Fibroblast of lung (primary cell): ENCODE measurements at regions not wholly inside any gene's neighbourhood (a gene's known extent, or its start where the extent isn't known, plus 50 kb on each side); places are given as distances from the start of the nearest gene placed in this dataset.

Source experiments
- DNase-seq, 2 donors: peaks; one replicate each; pipeline versions ENCODE4 v3.0.0 to v3.0.0-alpha.2; 2010; ENCODE audit warnings: low read depth in 2 of 2
- H2AFZ ChIP-seq: 2 replicates; pipeline ENCODE4 v1.5.1; 2012; ENCODE audit warnings: low read length, control low read depth, inconsistent platforms
- H3K27ac ChIP-seq: 2 replicates; pipeline ENCODE4 v1.5.1; 2011; ENCODE audit warnings: low read length, control low read depth; ENCODE audit not compliant: insufficient read depth
- H3K27me3 ChIP-seq: 2 replicates; pipeline ENCODE4 v1.5.1; 2011; ENCODE audit warnings: mild to moderate bottlenecking, low read length; ENCODE audit not compliant: control insufficient read depth, insufficient read depth
- H3K36me3 ChIP-seq: 2 replicates; pipeline ENCODE4 v1.5.1; 2011; ENCODE audit warnings: low read length; ENCODE audit not compliant: control insufficient read depth, insufficient read depth
- H3K4me1 ChIP-seq: 2 replicates; pipeline ENCODE4 v1.5.1; 2011; ENCODE audit warnings: low read length; ENCODE audit not compliant: control insufficient read depth, insufficient read depth; ENCODE audit errors: extremely low read depth
- H3K4me2 ChIP-seq: 2 replicates; pipeline ENCODE4 v1.5.1; 2011; ENCODE audit warnings: low read length, control low read depth; ENCODE audit not compliant: insufficient read depth; ENCODE audit errors: extremely low read depth
- H3K4me3 ChIP-seq, 4 experiments: fragments of 200-600 bp in 1 of 4; sonication (generic) in 1 of 4; replicated peaks in 1 of 4; 2 replicates each; pipeline ENCODE4 v1.5.1; 2011 to 2016; ENCODE audit warnings: low read length in 4 of 4, low read depth in 3 of 4, mild to moderate bottlenecking in 3 of 4, control low read depth in 2 of 4, inconsistent platforms in 1 of 4, mixed read lengths in 1 of 4; ENCODE audit not compliant: insufficient read depth in 1 of 4; ENCODE audit errors: control extremely low read depth in 1 of 4
- H3K79me2 ChIP-seq: 2 replicates; pipeline ENCODE4 v1.5.1; 2012; ENCODE audit warnings: mild to moderate bottlenecking, low read length, inconsistent platforms; ENCODE audit not compliant: control insufficient read depth, insufficient read depth
- H3K9ac ChIP-seq: 2 replicates; pipeline ENCODE4 v1.5.1; 2011; ENCODE audit warnings: mild to moderate bottlenecking, low read length, control low read depth; ENCODE audit not compliant: insufficient read depth
- H3K9me3 ChIP-seq: 2 replicates; pipeline ENCODE4 v1.5.1; 2012; ENCODE audit warnings: low read depth, low read length; ENCODE audit not compliant: control insufficient read depth, insufficient read depth
- H4K20me1 ChIP-seq: 2 replicates; pipeline ENCODE4 v1.5.1; 2011; ENCODE audit warnings: low read length; ENCODE audit not compliant: control insufficient read depth, insufficient read depth; ENCODE audit errors: extremely low read depth
- EZH2 ChIP-seq: IDR thresholded peaks from 2 replicates; pipeline ENCODE4 v1.5.1; 2012; ENCODE audit warnings: low read length, control low read depth, mild to moderate bottlenecking; ENCODE audit errors: missing control alignments
- TF ChIP-seq, protein P1 (sequence below), 2 donors: IDR thresholded peaks in 1 of 2; conservative IDR thresholded peaks in 1 of 2; 1 replicate in 1 of 2; 2 replicates in 1 of 2; pipeline ENCODE4 v1.5.1; 2011 to 2012; ENCODE audit warnings: low read length in 2 of 2, control low read depth in 1 of 2, inconsistent platforms in 1 of 2, low read depth in 1 of 2, mild to moderate bottlenecking in 1 of 2

DNA sequence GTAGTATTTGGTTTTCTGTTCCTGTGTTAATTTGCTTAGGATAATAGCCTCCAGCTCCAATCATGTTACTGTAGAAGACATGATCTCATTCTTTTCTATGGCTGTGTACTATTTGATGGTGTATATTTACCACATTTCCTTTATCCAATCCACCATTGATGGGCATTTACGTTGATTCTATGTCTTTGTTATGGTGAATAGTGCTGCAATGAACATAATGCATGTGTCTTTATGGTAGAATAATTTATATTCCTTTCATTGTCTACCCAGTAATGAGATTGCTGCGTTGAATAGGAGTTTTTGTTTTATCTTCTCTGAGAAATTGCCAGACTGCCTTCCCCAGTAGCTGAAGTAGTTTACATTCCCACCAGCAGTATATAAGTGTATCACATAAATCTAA lies 538.8 kb downstream of the LRRIQ3 start:
- Histone ChIP-seq H3K9ac (no peak overlapping the region), H3K4me3 (no peak overlapping the region), H3K27me3 (no peaks in the 10 kb centered on the region), H3K79me2 (no peaks in the 10 kb centered on the region), H2AFZ (no peak overlapping the region), H4K20me1 (no peaks in the 10 kb centered on the region), H3K27ac (no peak overlapping the region), H3K4me2 (no peak overlapping the region), H3K4me1 (no peaks in the 10 kb centered on the region), H3K36me3 (no peaks in the 10 kb centered on the region), H3K9me3 (no peaks in the 10 kb centered on the region)
- no peak for TF ChIP-seq EZH2
- TF ChIP-seq, protein P1, sequence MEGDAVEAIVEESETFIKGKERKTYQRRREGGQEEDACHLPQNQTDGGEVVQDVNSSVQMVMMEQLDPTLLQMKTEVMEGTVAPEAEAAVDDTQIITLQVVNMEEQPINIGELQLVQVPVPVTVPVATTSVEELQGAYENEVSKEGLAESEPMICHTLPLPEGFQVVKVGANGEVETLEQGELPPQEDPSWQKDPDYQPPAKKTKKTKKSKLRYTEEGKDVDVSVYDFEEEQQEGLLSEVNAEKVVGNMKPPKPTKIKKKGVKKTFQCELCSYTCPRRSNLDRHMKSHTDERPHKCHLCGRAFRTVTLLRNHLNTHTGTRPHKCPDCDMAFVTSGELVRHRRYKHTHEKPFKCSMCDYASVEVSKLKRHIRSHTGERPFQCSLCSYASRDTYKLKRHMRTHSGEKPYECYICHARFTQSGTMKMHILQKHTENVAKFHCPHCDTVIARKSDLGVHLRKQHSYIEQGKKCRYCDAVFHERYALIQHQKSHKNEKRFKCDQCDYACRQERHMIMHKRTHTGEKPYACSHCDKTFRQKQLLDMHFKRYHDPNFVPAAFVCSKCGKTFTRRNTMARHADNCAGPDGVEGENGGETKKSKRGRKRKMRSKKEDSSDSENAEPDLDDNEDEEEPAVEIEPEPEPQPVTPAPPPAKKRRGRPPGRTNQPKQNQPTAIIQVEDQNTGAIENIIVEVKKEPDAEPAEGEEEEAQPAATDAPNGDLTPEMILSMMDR (conservative IDR thresholded peaks at IDR 0.05 in 1 of 2, IDR thresholded peaks at IDR 0.05 in 1 of 2; ENCODE audit: low read depth in 1 of 2, low read length in 2 of 2) = no peak
- DNase-seq = no peak

DNA sequence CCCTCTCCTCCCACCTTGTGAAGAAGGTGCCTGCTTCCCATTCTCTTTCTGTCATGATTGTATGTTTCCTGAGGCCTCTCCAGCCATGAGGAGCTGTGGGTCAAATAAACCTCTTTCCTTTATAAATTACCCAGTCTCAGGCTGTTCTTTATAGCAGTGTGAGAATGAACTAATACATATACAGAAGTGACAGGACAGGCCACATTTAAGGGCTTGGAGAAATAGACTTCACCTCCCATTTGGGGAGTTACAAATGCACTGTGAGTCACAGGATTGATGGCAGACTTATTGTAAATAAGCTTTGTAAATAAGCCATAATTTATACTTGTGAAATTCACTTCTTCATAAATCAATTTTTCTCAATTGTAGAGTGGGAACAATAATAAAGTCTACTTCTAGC lies 543.3 kb downstream of the LRRIQ3 start:
- no peak overlapping the region for H3K27ac ChIP-seq
- no peaks in the 10 kb centered on the region for H3K9me3 ChIP-seq
- H3K4me3 ChIP-seq = no peak overlapping the region
- no peaks in the 10 kb centered on the region for H3K36me3 ChIP-seq
- H4K20me1 ChIP-seq = no peaks in the 10 kb centered on the region
- H3K27me3 ChIP-seq = no peaks in the 10 kb centered on the region
- H3K4me2 ChIP-seq = no peak overlapping the region
- TF ChIP-seq EZH2 = no peak
- TF ChIP-seq, protein P1 (conservative IDR thresholded peaks at IDR 0.05 in 1 of 2, IDR thresholded peaks at IDR 0.05 in 1 of 2; ENCODE audit: low read depth in 1 of 2, low read length in 2 of 2) = no peak
- H2AFZ ChIP-seq = no peak overlapping the region
- no peak for DNase-seq
- H3K9ac ChIP-seq = no peak overlapping the region
- no peaks in the 10 kb centered on the region for H3K4me1 ChIP-seq
- H3K79me2 ChIP-seq = no peaks in the 10 kb centered on the region

DNA sequence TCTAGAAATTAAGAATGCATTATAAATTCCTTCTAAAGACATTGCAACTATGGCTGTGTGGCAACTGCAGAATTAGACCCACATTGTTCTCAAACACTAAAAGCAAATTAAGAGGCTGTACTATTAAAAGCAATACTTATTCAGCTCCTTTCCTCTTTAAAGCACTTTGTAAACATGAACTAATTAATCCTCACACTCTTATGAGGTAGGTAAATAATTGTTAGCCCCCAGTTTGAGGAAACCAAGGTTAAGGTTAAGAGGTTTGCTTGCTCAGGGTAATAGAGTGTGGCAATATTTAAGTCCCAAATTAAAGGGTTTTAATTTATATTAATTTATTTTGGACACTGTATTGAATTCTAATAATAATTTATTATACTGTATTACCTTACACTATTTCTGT lies 553.8 kb downstream of the LRRIQ3 start:
- H3K36me3 ChIP-seq = no peaks in the 10 kb centered on the region
- H3K9me3 ChIP-seq = no peaks in the 10 kb centered on the region
- no peak overlapping the region for H3K27ac ChIP-seq
- H3K9ac ChIP-seq = no peak overlapping the region
- no peaks in the 10 kb centered on the region for H3K27me3 ChIP-seq
- no peaks in the 10 kb centered on the region for H3K4me1 ChIP-seq
- TF ChIP-seq, protein P1 (conservative IDR thresholded peaks at IDR 0.05 in 1 of 2, IDR thresholded peaks at IDR 0.05 in 1 of 2; ENCODE audit: low read depth in 1 of 2, low read length in 2 of 2) = no peak
- no peak for TF ChIP-seq EZH2
- H4K20me1 ChIP-seq = no peaks in the 10 kb centered on the region
- no peaks in the 10 kb centered on the region for H3K79me2 ChIP-seq
- no peak overlapping the region for H3K4me2 ChIP-seq
- H3K4me3 ChIP-seq = no peak overlapping the region
- no peak overlapping the region for H2AFZ ChIP-seq
- no peak for DNase-seq
